SK-MEL-5 (cell line): ENCODE measurements at regions not wholly inside any gene's neighbourhood (a gene's known extent, or its start where the extent isn't known, plus 50 kb on each side); places are given as distances from the start of the nearest gene placed in this dataset.
A peak's percentile ranks its signal among the peaks of the same experiment; 100 is the strongest.
"Not testable (repeated sequence)": the region's sequence is repeated elsewhere in the genome, so short reads cannot be mapped to it uniquely, and the experiment has no call there.

Experiments used
- DNase-seq: peaks from one replicate; pipeline ENCODE4 v3.0.0-alpha.2; 2016; ENCODE audit warnings: low read depth, low spot score
- in situ Hi-C: cut with HindIII; loops from 2 replicates; pipeline ENCODE4 v1.10.0; 2016; ENCODE audit warnings: low sequenced_read_pairs, high pct_unique_total_duplicates, low pct_unique_long_range_greater_than_20kb

DNA sequence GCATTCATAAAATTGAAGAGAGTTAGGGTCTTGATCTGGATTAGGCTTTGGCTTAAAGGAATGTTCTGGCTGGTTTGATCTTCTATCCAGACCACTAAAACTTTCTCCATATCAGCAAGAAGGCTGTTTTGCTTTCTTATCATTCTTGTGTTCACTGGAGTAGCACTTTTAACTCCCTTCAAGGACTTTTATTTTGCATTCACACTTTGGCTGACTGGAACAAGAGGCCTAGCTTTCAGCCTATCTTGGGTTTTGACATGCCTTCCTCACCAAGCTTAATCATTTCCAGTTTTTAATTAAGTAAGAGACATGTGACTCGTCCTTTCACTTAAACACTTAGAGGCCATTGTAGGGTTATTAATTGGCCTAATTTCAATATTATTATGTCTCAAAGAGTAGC is 190.3 kb downstream of the RAB11FIP2 start:
- DNase-seq, in situ Hi-C loops: not testable (repeated sequence)

DNA sequence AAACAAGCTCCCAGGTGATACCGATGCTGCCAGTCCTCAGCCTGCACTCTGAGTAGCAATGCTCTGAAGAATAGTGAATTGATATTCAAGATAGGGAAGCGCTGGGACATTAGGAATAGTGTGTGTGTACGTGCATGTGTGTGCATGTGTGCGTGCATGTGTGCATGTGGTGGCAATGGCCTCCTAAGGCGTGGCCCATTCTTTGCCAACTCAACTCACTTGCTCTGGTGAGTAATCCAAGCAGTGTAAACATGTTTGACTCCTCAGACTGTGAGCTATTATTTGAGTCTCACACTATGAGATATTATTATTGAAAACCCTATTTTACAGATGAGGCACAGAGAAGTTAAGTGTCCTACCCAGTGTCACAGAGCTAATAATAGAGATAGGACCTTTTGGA is 186.6 kb downstream of the RAB11FIP2 start:
- in situ Hi-C loops: no loop called here
- DNase-seq: no peak

DNA sequence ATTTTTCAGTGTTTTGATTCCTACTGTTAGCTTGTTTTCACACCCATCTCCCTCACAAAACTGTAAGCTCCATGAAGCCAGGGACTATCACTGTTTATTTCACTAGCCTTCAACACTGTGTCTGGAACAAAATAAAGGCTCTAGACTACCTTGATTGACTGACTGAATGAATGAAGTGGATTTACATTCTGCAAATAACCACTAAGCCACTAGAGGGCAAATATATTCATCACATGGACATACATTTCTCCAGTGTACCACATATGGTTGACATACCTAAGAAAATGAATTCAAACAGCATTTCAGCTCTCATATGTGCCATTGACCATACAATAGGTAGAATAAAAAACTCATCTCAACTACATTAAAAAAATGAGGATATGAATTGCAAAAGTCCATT is 185.9 kb downstream of the RAB11FIP2 start:
- DNase-seq: peak; percentile 54
- in situ Hi-C loops: no loop called here

DNA sequence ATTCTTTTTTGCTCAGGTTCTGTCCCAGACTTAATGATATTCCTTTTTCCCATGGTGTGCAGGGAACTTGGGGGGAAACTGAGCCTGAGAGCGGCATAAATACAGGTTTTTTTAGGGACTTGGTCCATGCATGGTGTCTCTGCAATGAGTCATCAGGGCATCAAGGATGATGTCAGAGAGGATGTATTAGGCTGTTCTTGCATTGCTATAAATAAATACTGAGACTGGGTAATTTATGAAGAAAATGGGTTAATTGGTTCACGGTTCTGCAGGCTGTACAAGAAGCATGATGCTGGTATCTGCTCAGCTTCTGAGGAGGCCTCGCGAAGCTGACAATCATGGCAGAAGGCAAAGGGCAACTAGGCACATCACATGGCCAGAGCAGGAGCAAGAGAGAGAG is 185.4 kb downstream of the RAB11FIP2 start:
- no peak for DNase-seq
- in situ Hi-C loops: no loop called here

DNA sequence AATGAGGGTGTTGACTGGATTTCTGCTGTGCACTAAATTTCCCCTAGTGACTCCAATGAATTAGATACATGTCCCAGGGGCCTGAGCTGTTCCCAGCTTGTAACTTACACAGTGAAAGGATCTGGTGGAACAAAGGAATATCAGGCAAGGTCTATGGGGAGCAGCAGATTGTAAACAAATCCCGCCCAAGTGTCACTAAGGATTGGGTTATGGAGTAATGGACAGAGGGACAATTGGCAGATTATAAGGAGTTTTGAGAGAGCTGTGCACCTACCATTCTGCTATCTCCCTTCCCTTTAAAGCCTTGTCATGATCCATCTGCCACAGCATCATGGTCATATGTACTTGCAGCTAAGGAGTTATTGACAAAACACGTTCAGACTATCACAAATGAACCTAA is 183.0 kb downstream of the RAB11FIP2 start:
- in situ Hi-C loops: no loop called here
- DNase-seq: no peak

DNA sequence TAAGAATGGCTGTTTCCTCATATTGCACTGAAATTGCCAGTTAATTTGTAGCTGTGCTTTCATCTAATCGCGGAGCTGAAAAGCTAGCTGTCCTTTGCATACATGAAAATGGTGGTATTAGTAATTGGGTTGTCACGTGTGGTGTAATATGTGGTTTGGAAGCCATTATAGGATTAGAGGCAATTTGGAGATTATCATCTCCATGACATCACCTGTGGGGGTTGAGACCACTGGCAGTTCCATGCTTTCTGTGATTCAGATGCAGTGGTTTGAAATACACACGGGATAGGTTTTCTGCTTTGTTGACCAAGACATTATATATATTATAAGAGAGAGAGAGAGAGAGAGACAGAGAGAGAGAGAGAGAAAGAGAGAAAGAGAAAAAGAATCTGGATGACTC is 180.8 kb downstream of the RAB11FIP2 start:
- in situ Hi-C loops: no loop called here
- no peak for DNase-seq

DNA sequence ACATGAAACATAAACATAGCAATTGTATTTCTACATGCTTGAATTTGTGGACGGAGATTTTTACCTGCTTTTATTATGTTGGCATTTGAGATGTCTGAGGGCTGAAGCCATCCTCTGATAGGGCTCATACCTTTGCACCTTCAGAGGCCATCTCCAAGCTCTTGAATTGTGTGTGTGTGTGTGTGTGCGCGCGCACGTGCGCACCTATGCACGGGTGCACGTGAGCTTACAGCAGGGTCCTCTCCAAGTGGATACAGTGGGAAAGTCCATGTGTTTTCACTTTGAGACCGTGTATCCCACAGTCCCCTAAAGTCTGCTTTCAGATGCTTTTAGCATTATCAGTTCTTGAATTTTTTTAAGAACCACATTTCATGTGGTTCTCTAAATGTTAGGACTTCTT is 178.6 kb downstream of the RAB11FIP2 start:
- no peak for DNase-seq
- in situ Hi-C loops: no loop called here

DNA sequence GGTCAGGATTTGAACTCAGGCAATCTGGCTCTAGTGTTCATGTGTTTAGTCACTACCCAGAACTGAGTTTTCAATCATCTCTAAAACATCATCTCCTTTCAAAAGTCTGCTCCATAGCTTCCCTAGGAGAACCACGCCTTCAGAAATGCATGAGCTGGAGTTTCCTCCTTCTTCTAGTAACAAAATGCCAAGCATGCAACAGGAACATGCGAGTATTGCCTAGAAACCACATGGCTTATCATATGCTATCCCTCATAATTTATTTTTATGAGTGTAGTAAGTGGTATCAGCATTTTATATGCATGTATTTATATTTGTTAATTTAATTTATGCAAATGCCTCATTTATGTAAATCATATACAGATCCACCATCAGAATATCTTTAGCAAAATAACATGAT is 170.9 kb downstream of the RAB11FIP2 start:
- in situ Hi-C loops: no loop called here

DNA sequence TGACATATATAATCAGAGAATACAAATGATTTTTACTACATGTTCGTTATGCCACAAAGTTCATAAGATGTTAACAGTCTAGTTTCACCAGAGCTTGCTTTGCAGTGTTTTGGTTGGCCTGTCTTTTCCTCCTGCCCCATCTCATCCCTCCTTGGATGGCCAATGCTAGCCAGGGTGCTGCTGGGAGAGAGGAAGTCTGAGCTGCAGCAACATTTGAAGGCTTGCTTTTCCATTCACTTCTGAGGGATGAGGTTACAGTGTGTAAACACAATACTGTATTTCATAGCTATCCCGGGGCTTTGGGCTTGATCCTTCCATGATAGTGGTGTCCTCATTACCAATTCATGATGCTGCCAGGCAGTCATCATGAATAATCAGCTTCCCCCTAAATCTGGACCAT is 170.5 kb downstream of the RAB11FIP2 start:
- DNase-seq: no peak
- in situ Hi-C loops: no loop called here

More for the DNA sequence above, 170.9 kb downstream of the RAB11FIP2 start:
- no peak for DNase-seq

DNA sequence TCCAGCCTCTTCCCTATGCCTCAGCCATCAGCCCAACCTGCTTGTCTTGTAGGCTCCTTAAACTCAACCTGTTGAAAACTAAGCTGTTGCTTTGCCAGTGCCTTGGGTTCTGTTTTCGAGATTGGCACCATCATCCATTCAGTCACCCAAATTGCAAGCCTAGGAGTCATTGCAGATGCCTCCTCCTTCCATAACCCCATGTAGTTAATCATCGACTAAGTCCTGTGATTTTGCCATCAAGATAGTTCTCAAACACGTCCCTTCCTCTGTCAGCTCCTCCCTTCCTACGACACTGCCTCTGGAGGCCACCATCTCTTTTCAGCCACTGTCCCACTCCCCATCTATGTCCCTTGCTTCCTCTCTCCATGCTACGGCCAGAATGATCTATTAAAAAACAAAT is 168.1 kb downstream of the RAB11FIP2 start:
- DNase-seq: no peak
- in situ Hi-C loops: no loop called here

DNA sequence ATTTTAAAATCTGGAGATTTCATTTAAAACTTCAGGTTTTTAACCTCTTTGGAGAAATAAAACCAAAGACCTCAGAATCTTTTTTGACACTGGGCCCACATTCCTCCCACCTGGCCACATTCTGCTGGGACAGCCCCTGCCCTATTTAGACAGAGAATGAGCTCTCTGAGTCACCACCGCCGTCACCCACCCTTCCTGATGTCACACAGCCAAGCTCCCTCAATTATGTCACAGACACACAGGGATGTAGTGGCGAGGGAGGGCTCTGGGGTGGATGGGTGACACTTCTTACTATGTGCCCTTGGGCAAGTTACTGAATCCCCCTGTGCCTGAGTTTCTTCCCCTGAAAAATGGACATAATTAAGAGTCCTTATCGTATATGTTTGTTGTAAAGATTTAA is 162.6 kb downstream of the RAB11FIP2 start:
- in situ Hi-C loops: no loop called here
- no peak for DNase-seq

DNA sequence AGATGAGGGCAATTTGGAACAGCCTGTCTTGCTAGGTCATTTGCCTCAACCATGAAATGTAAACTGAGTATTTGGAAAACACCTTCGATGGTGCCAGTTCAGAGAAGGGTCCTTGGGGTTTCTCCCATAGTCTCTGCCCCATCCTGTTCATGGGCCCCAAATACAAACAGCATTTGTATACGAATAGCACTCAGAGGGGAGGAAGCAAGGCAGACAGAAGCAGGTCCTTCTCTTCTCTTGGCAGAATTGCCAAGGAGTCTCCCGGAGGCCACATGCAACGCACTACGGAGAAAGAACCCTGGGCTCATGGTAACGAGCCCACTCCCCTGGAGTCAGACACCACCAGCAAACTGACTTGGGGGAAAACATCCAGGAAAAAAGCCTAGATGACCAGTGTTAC is 162.1 kb downstream of the RAB11FIP2 start:
- DNase-seq: no peak
- in situ Hi-C loops: no loop called here

DNA sequence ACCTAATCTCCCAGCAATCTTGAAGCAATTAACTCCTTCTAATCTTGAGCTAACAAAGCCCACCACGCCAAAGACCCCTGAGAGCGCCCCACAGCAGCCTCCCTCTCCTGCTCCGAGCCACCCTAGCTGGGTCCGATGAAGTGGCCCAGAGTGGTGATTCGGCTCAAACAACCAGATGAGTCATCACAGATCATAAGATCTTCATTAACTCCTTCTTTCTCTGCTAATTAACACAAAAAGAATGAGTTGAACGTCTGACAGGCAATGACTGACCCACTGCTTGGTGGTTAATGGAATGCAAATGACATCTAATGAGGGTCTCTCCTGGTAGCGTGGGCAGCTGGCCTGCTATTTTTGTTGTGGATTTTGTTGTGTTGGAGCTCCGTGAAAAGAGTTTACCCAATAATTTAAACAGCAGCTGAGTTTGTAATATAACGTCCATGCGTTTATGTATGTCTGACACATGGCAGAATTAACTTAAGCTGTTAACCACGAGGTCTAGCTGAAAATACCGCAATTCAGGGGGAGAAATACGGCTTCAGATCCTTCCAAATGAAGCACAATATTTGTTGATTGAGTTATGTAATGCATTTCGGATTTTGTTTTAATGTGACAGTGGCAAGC is 161.4 kb downstream of the RAB11FIP2 start:
- no peak for DNase-seq
- in situ Hi-C loops: no loop called here

DNA sequence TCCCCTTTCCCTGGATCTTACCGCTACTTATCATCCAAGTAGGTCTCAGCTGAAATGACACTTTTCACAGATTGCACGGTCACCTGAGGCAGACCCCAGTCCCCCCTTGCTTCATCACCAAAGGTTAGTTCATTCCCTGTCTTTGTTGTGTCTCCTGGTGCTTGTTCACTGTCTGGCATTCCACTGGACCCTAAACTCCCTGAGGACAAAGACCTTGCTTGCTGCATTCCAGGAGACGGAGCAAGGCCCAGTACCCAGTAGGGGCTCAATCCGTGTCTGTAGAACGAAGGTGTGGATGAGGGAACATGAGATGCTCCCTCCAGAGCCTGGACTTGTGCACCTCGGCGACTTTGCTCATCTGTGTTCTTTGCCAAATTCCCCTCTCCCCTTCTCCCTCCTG is 160.0 kb downstream of the RAB11FIP2 start:
- in situ Hi-C loops: no loop called here
- no peak for DNase-seq

DNA sequence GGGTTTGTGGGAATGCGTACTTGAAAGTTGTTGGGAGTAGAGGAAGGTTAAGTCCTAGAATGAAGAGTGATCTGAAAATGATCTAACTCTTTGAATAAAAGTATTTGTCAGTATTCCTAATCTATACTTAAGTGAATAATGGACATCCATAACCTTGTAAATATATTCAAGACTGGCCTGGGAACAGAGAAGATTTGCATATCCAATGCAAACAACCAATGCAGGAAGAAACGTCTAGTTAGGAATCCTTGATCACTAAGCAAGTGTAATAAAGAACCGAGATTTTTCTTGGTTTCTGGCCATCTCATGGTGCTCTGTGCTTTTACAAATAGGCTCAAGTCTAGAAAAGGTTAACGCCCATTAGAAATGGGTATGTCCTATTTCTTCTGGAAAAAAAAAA is 157.1 kb downstream of the RAB11FIP2 start:
- no peak for DNase-seq
- in situ Hi-C loops: no loop called here

DNA sequence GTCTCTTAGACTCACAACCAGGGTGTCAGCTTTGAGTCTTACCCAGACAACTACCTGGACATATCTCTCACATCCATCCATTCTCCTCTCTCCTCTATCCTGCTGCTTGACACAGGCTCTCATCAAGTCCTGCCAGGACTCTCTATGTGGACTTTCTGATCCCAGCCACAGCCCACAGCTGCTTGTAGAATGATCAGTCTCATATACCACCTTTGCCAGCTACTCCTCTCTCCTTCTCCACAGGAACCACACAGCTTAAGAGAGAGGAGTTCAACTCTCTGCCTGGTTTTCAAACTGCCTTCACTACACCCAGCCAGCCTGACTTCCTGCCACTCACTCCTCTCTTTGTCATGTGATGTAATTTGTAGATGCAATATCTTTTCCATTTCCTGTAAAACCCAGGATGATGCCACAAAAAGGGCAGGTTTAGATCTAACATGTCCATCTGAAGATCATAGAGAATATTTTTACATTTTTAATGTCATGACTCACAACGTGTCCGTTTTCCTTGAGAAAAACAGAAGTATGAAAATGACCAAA is 154.0 kb downstream of the RAB11FIP2 start:
- no peak for DNase-seq
- in situ Hi-C loops: no loop called here

DNA sequence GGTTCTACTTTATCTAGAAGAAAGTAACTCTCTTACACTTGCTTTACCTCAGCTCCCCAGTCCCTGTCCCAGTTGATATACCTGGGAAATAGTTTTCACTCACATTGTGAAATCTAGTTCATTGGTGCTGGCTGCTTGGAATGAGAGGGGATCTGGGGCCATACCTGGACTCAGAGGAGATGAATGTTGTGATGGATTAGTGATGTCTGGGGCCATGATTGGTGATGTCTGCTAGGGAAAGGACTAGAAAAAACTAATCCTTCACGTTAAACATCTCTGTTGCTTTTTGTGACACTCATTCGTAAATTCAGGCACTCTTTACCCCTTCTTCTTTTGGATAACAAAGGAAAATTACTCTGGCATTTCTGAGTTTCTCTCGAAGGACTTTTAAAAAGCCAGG is 152.4 kb downstream of the RAB11FIP2 start:
- in situ Hi-C loops: no loop called here
- DNase-seq: no peak

DNA sequence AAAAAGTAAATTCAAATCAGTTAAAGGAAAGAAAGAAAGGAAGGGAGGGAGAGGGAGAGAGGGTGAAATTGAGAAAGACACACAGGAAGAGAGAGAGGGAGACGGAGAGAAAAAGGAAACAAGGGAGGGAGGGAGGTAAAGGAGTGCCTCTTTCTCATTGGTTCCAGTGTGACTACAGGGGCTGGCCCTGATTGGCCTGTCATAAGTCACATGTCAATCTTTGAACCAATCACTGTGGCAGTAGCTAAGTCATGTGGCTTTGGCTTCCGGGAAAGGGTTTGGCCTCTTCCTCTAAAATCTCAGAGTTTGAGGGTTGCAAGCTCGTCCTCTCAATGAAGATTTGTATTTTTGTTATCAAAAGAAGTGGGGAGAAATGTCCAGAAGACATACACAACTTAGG is 150.2 kb downstream of the RAB11FIP2 start:
- peak; percentile 6 for DNase-seq
- in situ Hi-C loops: no loop called here

DNA sequence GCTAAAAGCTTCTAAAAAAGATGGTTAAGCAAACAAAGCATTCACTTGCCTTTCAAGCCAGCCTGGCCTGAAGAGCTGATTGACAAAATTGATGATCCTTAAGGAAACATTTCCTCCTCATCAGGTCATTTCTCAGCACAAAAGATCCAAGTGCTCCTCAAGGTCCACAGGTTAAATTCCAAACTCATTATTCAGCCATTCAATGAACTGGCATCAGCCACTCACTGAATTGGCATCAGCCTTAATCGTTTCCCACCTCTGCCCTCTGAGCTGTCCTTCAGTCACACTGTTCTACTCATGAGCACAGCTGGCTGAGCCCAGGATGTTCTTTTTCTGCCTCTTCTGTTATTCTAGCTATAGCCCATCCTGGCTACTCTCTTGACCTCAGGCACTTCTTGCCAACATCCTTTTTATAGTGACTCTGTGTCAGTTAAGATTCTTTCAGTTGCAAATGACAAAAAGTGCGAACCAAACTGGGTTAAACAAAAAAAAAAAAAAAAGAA is 147.5 kb downstream of the RAB11FIP2 start:
- in situ Hi-C loops: no loop called here
- no peak for DNase-seq

DNA sequence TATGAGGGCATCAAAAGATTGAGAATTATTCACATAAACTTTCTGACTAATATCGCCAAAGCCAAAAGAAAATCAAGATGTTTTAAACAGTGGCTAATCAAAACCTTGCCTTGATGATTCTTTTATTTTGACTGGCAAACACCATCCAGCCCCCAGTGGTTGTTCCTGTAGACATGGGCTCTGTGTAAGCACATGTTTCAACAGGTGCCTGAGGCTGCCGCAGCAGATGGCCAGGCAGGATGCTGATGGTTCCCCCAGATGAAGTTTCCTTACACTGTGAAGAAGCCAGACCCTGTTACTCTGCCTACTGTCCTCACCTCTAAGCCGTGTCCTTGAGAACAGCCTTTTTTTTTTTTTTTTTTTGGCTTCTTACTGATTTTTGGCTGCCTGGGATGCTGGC is 146.5 kb downstream of the RAB11FIP2 start:
- in situ Hi-C loops: no loop called here
- no peak for DNase-seq
